Dedifferentiated amniotic fluid mesenchymal stem cell (primary cell): ENCODE measurements at regions not wholly inside any gene's neighbourhood (a gene's known extent, or its start where the extent isn't known, plus 50 kb on each side); places are given as distances from the start of the nearest gene placed in this dataset.

Experiments used
- DNase-seq: peaks from one replicate; pipeline ENCODE4 v3.0.0-alpha.2; 2016; ENCODE audit errors: extremely low spot score

GRCh38 chr4:53777244-53777984 lies 186.1 kb upstream of the LNX1 start:
- peak; percentile 34 for DNase-seq

GRCh38 chr4:53776141-53776540 lies 184.9 kb upstream of the LNX1 start:
- no peak for DNase-seq

GRCh38 chr4:53775381-53775780 lies 184.1 kb upstream of the LNX1 start:
- no peak for DNase-seq

GRCh38 chr4:53771326-53771725 lies 180.0 kb upstream of the LNX1 start:
- DNase-seq: no peak

GRCh38 chr4:53767482-53767881 lies 176.2 kb upstream of the LNX1 start:
- no peak for DNase-seq

GRCh38 chr4:53764761-53765490 lies 173.6 kb upstream of the LNX1 start:
- no peak for DNase-seq

GRCh38 chr4:53763813-53764597 lies 172.7 kb upstream of the LNX1 start:
- peak; percentile 78 for DNase-seq

- no peak for DNase-seq
Measured at GRCh38 chr4:53755656-53756055, 164.4 kb upstream of the LNX1 start.

GRCh38 chr4:53752124-53752523 lies 160.8 kb upstream of the LNX1 start:
- DNase-seq: no peak

GRCh38 chr4:53748328-53748772 lies 157.1 kb upstream of the LNX1 start:
- DNase-seq: no peak

GRCh38 chr4:53747401-53747800 lies 156.1 kb upstream of the LNX1 start:
- peak; percentile 46 for DNase-seq

GRCh38 chr4:53744446-53745160 lies 153.3 kb upstream of the LNX1 start:
- DNase-seq: no peak

- DNase-seq: peak; percentile 47
Measured at GRCh38 chr4:53734584-53735353, 143.5 kb upstream of the LNX1 start.

- DNase-seq: no peak
Measured at GRCh38 chr4:53734182-53734581, 142.9 kb upstream of the LNX1 start.

GRCh38 chr4:53732661-53733060 lies 141.4 kb upstream of the LNX1 start:
- no peak for DNase-seq

GRCh38 chr4:53730031-53730805 lies 138.9 kb upstream of the LNX1 start:
- no peak for DNase-seq

- no peak for DNase-seq
Measured at GRCh38 chr4:53722110-53722509, 130.8 kb upstream of the LNX1 start.

- DNase-seq: no peak
Measured at GRCh38 chr4:53721263-53721662, 130.0 kb upstream of the LNX1 start.

GRCh38 chr4:53720776-53721175 lies 129.5 kb upstream of the LNX1 start:
- no peak for DNase-seq

- DNase-seq: no peak
Measured at GRCh38 chr4:53717064-53717549, 125.8 kb upstream of the LNX1 start.
